SU-DHL-6 (cell line): ENCODE measurements at regions not wholly inside any gene's neighbourhood (a gene's known extent, or its start where the extent isn't known, plus 50 kb on each side); places are given as distances from the start of the nearest gene placed in this dataset.

Experiments used
- H2AFZ ChIP-seq: fragments of 200-600 bp; sonication (generic); 2 replicates; pipeline ENCODE4 v1.6.1; 2014; ENCODE audit warnings: low read depth, mild to moderate bottlenecking, moderate library complexity, mixed read lengths, antibody characterized with exemption, low read length; ENCODE audit not compliant: severe bottlenecking
- H3F3A ChIP-seq: fragments of 200-600 bp; shearing (Covaris generic); 2 replicates; pipeline ENCODE4 v1.6.0; 2016; ENCODE audit warnings: antibody characterized with exemption, mild to moderate bottlenecking; ENCODE audit not compliant: insufficient read depth
- H3K27ac ChIP-seq: fragments of 200-600 bp; sonication (generic); 2 replicates; pipeline ENCODE4 v1.5.1; 2016; ENCODE audit warnings: low read depth, mild to moderate bottlenecking, low read length, moderate library complexity, mixed read lengths
- H3K27me3 ChIP-seq: fragments of 200-600 bp; sonication (generic), shearing (Covaris generic); 2 replicates; pipeline ENCODE4 v1.6.0; 2014; ENCODE audit warnings: mild to moderate bottlenecking, low read length
- H3K36me3 ChIP-seq: fragments of 200-600 bp; sonication (generic); 2 replicates; pipeline ENCODE4 v1.6.1; 2014; ENCODE audit warnings: mild to moderate bottlenecking, low read length, mixed read lengths
- H3K4me2 ChIP-seq: fragments of 300-600, 200-600 bp; shearing (Covaris generic), sonication (generic); 2 replicates; pipeline ENCODE4 v1.6.0; 2014; ENCODE audit warnings: low read length, low read depth, mild to moderate bottlenecking; ENCODE audit not compliant: poor library complexity, severe bottlenecking
- H3K4me3 ChIP-seq: fragments of 200-600 bp; sonication (generic); 2 replicates; pipeline ENCODE4 v1.5.1; 2014; ENCODE audit warnings: antibody characterized with exemption, low read length, mild to moderate bottlenecking, mixed read lengths; ENCODE audit not compliant: insufficient read depth, poor library complexity, severe bottlenecking
- H3K79me2 ChIP-seq: fragments of 200-600 bp; sonication (generic); 2 replicates; pipeline ENCODE4 v1.6.1; 2014; ENCODE audit warnings: mild to moderate bottlenecking, low read length, moderate library complexity; ENCODE audit not compliant: insufficient read depth
- H3K9ac ChIP-seq: fragments of 200-600 bp; sonication (generic); 2 replicates; pipeline ENCODE4 v1.7.0; 2014; ENCODE audit warnings: mild to moderate bottlenecking, low read length
- H3K9me2 ChIP-seq: fragments of 200-600 bp; sonication (generic); replicated peaks from 2 replicates; pipeline ENCODE4 v1.6.1; 2014; ENCODE audit warnings: low read length; ENCODE audit not compliant: insufficient read depth
- H3K9me3 ChIP-seq: fragments of 200-600 bp; sonication (generic); 2 replicates; pipeline ENCODE4 v1.6.1; 2014; ENCODE audit warnings: low read length, mixed read lengths; ENCODE audit not compliant: insufficient read depth
- H4K20me1 ChIP-seq: fragments of 200-600 bp; sonication (generic); 2 replicates; pipeline ENCODE4 v1.6.1; 2014; ENCODE audit warnings: low read depth, mild to moderate bottlenecking, antibody characterized with exemption, low read length, moderate library complexity, mixed read lengths
- EZH2phosphoT487 ChIP-seq: fragments of 200-600 bp; sonication (generic), shearing (Covaris generic); conservative IDR thresholded peaks from 2 replicates; pipeline ENCODE4 v1.6.1; 2018; ENCODE audit warnings: mild to moderate bottlenecking, antibody characterized with exemption, low read length, moderate library complexity, mixed read lengths
- TF ChIP-seq, protein P1 (sequence below): fragments of 200-600 bp; sonication (generic); IDR thresholded peaks from one replicate; pipeline ENCODE4 v1.5.1; 2017; ENCODE audit warnings: antibody characterized with exemption, mild to moderate bottlenecking, low read length, moderate library complexity; ENCODE audit not compliant: insufficient read depth, poor library complexity, severe bottlenecking

DNA sequence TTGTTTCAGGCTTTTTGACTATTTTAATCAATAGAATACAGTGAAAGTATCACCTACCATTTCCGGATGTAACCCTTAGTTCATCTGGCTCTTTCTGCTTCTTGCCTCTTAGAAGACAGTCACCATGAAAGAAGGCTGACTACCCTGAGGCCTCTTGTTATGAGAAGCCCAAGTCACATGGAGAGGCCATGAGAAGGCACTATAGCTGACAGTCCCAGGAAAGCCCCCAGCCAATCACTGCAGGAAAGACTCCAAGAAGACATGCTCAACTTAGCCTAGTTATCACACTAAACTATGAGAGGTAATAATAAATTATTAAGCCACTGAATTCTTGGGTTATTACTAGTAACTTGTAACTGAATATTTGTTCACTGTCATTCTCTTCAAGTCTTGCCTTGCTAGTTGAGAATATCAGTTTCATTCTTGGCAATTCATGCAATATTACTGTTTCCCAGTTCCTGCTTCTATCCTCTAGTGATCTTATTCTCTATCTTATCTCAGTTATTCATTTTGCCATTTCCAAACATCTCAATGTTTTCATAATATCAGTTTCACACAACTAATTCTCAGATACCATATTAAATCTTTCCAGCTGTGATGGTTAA is 57.1 kb upstream of the GUCY1A1 start:
- Histone ChIP-seq H3K4me2 (no peak overlapping the region), H3K4me3 (no peak overlapping the region), H2AFZ (no peak overlapping the region), H3K27me3 (no peaks in the 10 kb centered on the region), H3K9ac (no peak overlapping the region), H3K9me2 (no peaks in the 10 kb centered on the region), H4K20me1 (no peaks in the 10 kb centered on the region), H3K79me2 (no peaks in the 10 kb centered on the region), H3K9me3 (no peaks in the 10 kb centered on the region), H3K36me3 (no peaks in the 10 kb centered on the region), H3F3A (no peaks in the 10 kb centered on the region), H3K27ac (no peak overlapping the region)
- TF ChIP-seq, protein P1, sequence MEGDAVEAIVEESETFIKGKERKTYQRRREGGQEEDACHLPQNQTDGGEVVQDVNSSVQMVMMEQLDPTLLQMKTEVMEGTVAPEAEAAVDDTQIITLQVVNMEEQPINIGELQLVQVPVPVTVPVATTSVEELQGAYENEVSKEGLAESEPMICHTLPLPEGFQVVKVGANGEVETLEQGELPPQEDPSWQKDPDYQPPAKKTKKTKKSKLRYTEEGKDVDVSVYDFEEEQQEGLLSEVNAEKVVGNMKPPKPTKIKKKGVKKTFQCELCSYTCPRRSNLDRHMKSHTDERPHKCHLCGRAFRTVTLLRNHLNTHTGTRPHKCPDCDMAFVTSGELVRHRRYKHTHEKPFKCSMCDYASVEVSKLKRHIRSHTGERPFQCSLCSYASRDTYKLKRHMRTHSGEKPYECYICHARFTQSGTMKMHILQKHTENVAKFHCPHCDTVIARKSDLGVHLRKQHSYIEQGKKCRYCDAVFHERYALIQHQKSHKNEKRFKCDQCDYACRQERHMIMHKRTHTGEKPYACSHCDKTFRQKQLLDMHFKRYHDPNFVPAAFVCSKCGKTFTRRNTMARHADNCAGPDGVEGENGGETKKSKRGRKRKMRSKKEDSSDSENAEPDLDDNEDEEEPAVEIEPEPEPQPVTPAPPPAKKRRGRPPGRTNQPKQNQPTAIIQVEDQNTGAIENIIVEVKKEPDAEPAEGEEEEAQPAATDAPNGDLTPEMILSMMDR, result no peak
- TF ChIP-seq EZH2phosphoT487, result no peak

DNA sequence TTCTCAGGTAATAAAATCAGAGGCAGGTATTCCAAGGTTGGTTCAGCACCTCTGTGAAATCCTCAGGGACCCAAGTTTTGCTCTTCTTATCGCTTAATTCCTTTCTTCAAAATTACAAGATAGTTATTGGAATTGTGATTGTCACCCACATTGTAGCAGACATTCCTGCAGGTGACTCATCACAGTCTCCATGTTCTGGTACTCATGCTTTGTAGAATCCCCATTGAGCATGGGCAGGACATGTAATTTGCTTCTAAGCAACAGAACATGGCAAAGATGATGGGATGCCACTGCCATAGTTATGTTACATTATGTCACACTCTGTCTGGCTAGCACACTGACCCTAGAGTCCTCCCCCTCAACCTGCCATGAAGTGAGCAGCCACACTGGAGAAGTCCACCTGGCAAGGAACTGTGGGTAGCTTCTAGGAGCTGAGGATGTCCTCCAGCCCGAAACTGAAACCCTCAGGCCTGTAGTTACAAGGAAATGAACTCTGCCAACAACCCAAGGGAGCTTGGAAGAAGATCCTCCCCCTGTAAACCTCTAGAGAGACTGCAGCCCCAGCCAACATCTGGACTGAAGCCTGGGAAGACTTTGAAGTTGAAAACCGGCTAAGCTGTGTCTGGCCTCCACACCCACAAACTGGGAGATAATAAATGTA is 58.3 kb upstream of the GUCY1A1 start:
- no peak overlapping the region for H3K9ac ChIP-seq
- no peaks in the 10 kb centered on the region for H3K79me2 ChIP-seq
- H2AFZ ChIP-seq, result no peak overlapping the region
- H3K4me2 ChIP-seq, result no peak overlapping the region
- no peaks in the 10 kb centered on the region for H3F3A ChIP-seq
- no peak overlapping the region for H3K4me3 ChIP-seq
- H3K27ac ChIP-seq, result no peak overlapping the region
- no peaks in the 10 kb centered on the region for H3K9me2 ChIP-seq
- TF ChIP-seq, protein P1, result no peak
- no peak for TF ChIP-seq EZH2phosphoT487
- no peaks in the 10 kb centered on the region for H3K27me3 ChIP-seq
- H4K20me1 ChIP-seq, result no peaks in the 10 kb centered on the region
- H3K36me3 ChIP-seq, result no peaks in the 10 kb centered on the region
- no peaks in the 10 kb centered on the region for H3K9me3 ChIP-seq

DNA sequence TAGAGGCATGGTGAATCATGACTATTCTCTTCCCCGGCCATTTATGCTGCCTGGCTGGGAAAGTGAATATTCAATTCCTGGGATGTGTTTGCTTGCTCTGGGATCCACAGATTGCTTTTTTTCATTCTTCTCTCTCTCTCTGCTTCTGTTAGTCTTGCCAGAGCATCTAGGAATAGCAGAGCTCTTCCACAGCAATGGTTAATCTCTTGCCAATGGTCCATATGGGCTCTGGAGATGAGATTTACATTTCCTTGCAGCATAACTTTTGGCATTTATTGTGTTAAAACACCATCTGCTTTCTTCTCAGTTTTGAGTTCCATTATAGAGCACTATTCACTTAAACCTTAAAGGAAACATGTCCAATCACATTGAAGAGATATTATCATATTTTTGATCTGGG is 59.2 kb upstream of the GUCY1A1 start:
- Histone ChIP-seq H3K4me2 (no peak overlapping the region), H4K20me1 (no peaks in the 10 kb centered on the region), H3K27ac (no peak overlapping the region), H3K9ac (no peak overlapping the region), H3K9me2 (no peaks in the 10 kb centered on the region), H3K36me3 (no peaks in the 10 kb centered on the region), H3F3A (no peaks in the 10 kb centered on the region), H3K79me2 (no peaks in the 10 kb centered on the region), H3K4me3 (no peak overlapping the region), H2AFZ (no peak overlapping the region), H3K9me3 (no peaks in the 10 kb centered on the region), H3K27me3 (no peaks in the 10 kb centered on the region)
- TF ChIP-seq EZH2phosphoT487, result no peak
- TF ChIP-seq, protein P1, result no peak
